ENCODE measurements at regions not wholly inside any gene's neighbourhood (a gene's known extent, or its start where the extent isn't known, plus 50 kb on each side); places are given as distances from the start of the nearest gene placed in this dataset.

- H3K4me2 ChIP-seq (ENCODE audit: insufficient read depth, low read length), result no peak overlapping the region
- DNase-seq, result no peak
- no peak overlapping the region for H2AFZ ChIP-seq (ENCODE audit: low read depth, low read length)
Observed at GRCh38 chr1:189619682-189620332, 857.9 kb downstream of the BRINP3 start.

GRCh38 chr1:189620471-189620870 lies 857.2 kb downstream of the BRINP3 start:
- Histone ChIP-seq H3K9me3 (ENCODE audit: insufficient read depth, low read length, severe bottlenecking) (no peaks in the 10 kb centered on the region), H3K4me2 (ENCODE audit: insufficient read depth, low read length) (no peak overlapping the region), H4K20me1 (ENCODE audit: insufficient read depth, low read length) (no peaks in the 10 kb centered on the region), H3K27me3 (ENCODE audit: insufficient read depth, low read length, poor library complexity) (no peaks in the 10 kb centered on the region), H3K4me1 (ENCODE audit: insufficient read depth, low read length) (no peaks in the 10 kb centered on the region), H3K27ac (ENCODE audit: low read length) (no peak overlapping the region), H3K9ac (ENCODE audit: low read depth, low read length) (no peak overlapping the region), H3K36me3 (ENCODE audit: insufficient read depth, low read length) (no peaks in the 10 kb centered on the region), H2AFZ (ENCODE audit: low read depth, low read length) (no peak overlapping the region), H3K4me3 (ENCODE audit: low read depth in 1 of 2, low read length in 2 of 2) (no peak overlapping the region), H3K79me2 (ENCODE audit: insufficient read depth, low read length) (no peaks in the 10 kb centered on the region)
- ATAC-seq (ENCODE audit: insufficient read depth, low read depth), result no peak
- DNase-seq, result no peak
- TF ChIP-seq CTCF (IDR thresholded peaks at IDR 0.05; ENCODE audit: borderline replicate concordance, extremely low read depth, low read length, poor library complexity, severe bottlenecking), result no peak
- no peak for TF ChIP-seq EZH2 (IDR thresholded peaks at IDR 0.05; ENCODE audit: borderline replicate concordance, low read depth, low read length, severe bottlenecking)

More at GRCh38 chr1:189619682-189620332, 857.9 kb downstream of the BRINP3 start:
- no peaks in the 10 kb centered on the region for H3K36me3 ChIP-seq (ENCODE audit: insufficient read depth, low read length)
- no peak overlapping the region for H3K9ac ChIP-seq (ENCODE audit: low read depth, low read length)
- H3K27me3 ChIP-seq (ENCODE audit: insufficient read depth, low read length, poor library complexity), result no peaks in the 10 kb centered on the region
- H3K4me3 ChIP-seq (ENCODE audit: low read depth in 1 of 2, low read length in 2 of 2), result no peak overlapping the region
- H3K9me3 ChIP-seq (ENCODE audit: insufficient read depth, low read length, severe bottlenecking), result no peaks in the 10 kb centered on the region
- TF ChIP-seq EZH2 (IDR thresholded peaks at IDR 0.05; ENCODE audit: borderline replicate concordance, low read depth, low read length, severe bottlenecking), result no peak
- no peak for TF ChIP-seq CTCF (IDR thresholded peaks at IDR 0.05; ENCODE audit: borderline replicate concordance, extremely low read depth, low read length, poor library complexity, severe bottlenecking)
- H4K20me1 ChIP-seq (ENCODE audit: insufficient read depth, low read length), result no peaks in the 10 kb centered on the region
- H3K4me1 ChIP-seq (ENCODE audit: insufficient read depth, low read length), result no peaks in the 10 kb centered on the region
- no peak for ATAC-seq (ENCODE audit: insufficient read depth, low read depth)
- no peaks in the 10 kb centered on the region for H3K79me2 ChIP-seq (ENCODE audit: insufficient read depth, low read length)
- H3K27ac ChIP-seq (ENCODE audit: low read length), result no peak overlapping the region

GRCh38 chr1:189623336-189623735 lies 854.3 kb downstream of the BRINP3 start:
- Histone ChIP-seq H3K4me2 (ENCODE audit: insufficient read depth, low read length) (no peak overlapping the region), H3K9me3 (ENCODE audit: insufficient read depth, low read length, severe bottlenecking) (no peaks in the 10 kb centered on the region), H3K27ac (ENCODE audit: low read length) (no peak overlapping the region), H3K79me2 (ENCODE audit: insufficient read depth, low read length) (no peaks in the 10 kb centered on the region), H2AFZ (ENCODE audit: low read depth, low read length) (no peak overlapping the region), H3K4me1 (ENCODE audit: insufficient read depth, low read length) (no peaks in the 10 kb centered on the region), H4K20me1 (ENCODE audit: insufficient read depth, low read length) (no peaks in the 10 kb centered on the region), H3K9ac (ENCODE audit: low read depth, low read length) (no peak overlapping the region), H3K27me3 (ENCODE audit: insufficient read depth, low read length, poor library complexity) (no peaks in the 10 kb centered on the region), H3K36me3 (ENCODE audit: insufficient read depth, low read length) (no peaks in the 10 kb centered on the region), H3K4me3 (ENCODE audit: low read depth in 1 of 2, low read length in 2 of 2) (no peak overlapping the region)
- ATAC-seq (ENCODE audit: insufficient read depth, low read depth) (no peak), DNase-seq (no peak)
- TF ChIP-seq CTCF (IDR thresholded peaks at IDR 0.05; ENCODE audit: borderline replicate concordance, extremely low read depth, low read length, poor library complexity, severe bottlenecking) (no peak), EZH2 (IDR thresholded peaks at IDR 0.05; ENCODE audit: borderline replicate concordance, low read depth, low read length, severe bottlenecking) (no peak)
